GM19351 (cell line): ENCODE measurements at regions not wholly inside any gene's neighbourhood (a gene's known extent, or its start where the extent isn't known, plus 50 kb on each side); places are given as distances from the start of the nearest gene placed in this dataset.

Experiments used
- ATAC-seq: cut with Tn5 transposase; IDR thresholded peaks from one replicate; pipeline ENCODE4 v1.9.1; 2021; ENCODE audit warnings: mild to moderate bottlenecking, moderate library complexity; ENCODE audit not compliant: unreplicated experiment

GRCh38 chr2:59012234-59012633 lies 771.1 kb upstream of the FANCL start:
- no peak for ATAC-seq

DNA sequence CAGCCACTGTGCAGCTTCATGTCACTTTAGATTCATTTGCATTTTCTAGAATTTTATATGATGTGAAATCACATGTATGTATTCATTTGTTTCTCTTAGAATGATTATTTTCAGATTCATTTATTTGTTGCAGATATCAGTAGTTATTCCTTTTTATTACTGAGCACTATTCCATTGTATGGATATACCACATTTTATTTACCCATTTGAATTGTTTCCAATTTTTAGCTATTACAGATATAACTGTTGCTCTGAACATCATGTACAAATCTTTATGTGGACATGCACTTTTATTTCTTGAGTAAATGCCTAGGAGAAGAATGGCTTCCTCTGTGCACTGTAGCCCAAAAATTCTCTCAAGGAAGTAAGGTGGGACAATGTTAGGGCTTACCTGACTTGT lies 767.8 kb upstream of the FANCL start:
- no peak for ATAC-seq

DNA sequence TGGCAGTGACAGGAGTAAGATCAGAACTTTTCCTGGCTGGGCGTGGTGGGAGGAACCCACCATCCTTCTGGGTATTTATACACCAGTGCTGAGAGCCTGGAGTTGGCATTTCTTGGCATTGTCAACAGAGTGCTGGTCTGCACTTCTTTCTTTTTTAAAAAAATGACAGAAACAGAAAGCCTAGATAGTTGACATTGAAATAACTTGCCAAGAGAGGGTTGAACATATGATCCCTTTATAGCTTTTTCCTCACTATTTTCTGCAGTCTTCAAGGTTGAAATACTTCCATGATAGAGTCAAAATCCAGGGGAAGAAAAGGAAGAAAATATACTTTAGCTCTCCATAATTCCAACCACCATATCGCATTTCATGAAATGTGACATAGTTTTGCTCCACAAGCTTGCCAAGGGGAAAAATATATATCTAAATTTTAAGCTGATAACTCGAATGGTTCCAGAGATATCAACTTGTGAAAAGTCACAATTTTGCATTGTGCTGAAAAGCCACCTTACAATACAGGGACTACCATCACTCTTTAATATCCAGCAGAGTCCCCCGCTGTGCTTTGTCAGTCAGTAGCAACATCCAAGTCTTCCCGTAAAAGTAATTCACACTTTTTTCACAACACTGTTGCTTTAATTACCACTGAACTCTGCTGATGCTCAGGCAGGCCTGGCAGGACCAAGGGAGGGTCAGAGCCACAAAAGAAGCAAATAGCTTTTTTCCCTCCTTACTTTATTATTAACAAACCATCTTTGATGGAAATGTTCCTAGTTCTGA lies 764.9 kb upstream of the FANCL start:
- no peak for ATAC-seq

DNA sequence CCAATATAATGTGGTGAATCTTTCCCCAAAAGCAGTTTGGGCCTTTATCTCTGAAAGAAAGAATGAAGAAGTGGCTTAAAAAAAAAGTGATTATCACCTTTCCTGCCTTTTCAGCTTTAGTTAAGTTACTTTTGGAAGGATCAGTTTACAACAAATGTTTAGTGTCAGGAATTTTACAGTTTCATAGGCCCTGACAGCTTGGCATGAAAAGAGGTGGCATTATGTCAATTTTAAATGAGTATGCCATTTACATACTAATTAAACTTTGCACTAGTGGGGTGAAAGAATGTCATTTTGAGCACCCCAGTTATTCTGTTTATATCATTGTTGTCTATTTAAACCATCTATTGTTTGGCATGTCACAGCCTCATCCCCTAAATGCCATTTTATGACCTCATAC lies 763.5 kb upstream of the FANCL start:
- no peak for ATAC-seq

GRCh38 chr2:59000796-59001195 lies 759.7 kb upstream of the FANCL start:
- ATAC-seq: no peak

- no peak for ATAC-seq
Measured at GRCh38 chr2:58992062-58992706, 751.1 kb upstream of the FANCL start.

DNA sequence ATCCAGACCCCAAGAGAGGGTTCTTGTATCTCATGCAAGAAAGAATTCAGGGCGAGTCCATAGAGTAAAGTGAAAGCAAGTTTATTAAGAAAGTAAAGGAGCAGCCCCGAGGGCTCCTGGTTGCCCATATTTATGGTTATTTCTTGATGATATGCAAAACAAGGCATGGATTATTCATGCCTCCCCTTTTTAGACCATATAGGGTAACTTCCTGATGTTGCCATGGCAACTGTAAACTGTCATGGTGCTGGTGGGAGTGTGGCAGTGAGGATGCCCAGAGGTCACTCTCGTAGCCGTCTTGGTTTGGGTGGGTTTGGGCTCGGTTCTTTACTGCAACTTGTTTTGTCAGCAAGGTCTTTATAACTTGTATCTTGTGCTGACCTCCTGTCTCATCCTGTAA lies 750.2 kb upstream of the FANCL start:
- no peak for ATAC-seq

DNA sequence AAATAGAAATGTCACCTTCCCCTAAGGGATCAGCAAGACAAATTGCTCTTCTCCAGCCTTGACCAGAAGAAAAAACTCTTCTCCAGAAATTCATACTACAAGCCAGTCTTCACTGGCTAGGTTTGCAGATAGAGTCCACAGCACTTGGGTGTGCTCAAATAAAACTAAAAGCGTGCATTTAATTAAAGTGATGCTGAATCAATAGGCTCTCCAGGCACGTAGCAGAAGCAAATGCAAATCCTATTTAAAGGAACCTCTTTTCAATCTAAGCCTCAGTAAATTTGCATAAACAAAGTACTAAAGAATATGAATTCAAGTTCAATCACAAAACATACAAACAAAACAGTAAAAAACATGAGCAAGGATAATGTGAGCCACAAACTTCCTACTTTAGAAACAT lies 744.4 kb upstream of the FANCL start:
- ATAC-seq: no peak

DNA sequence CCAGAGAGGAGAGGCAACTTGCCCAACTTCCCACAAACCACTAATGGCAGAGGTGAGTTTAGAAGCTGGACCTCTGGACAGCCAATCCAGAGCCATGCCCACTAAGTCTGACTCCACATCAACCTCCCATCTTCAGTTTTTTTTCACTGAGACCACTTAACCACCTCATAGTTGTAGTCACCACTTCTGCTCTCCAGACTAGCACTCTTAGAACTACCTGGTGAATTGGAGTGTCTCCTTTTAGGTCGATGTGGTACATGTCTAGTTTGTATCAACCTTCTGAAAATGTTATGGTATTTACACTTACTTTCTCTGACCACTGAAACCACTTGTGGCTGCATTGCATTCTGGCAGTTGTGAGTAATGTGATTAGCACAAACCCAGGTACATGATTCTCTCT lies 743.6 kb upstream of the FANCL start:
- no peak for ATAC-seq

DNA sequence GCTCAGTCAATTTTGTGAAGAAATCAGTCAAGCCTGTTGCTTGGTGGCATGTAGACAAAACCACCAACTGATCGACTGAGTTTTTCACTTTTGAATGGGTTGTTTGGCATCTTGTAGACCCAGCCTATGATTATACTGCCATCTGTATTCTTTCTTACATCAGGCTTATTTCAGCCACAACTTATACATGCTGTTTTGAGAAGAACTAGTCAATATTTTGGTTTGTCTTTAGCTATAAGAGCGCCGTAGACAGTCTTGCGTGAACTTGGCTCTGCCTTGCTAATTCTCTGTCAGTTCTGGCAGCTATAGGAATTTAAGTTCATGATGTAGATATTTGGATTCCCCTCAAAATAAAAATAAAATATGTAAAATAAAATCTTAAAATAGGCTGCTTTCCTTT lies 742.0 kb upstream of the FANCL start:
- ATAC-seq: no peak

GRCh38 chr2:58981237-58981636 lies 740.1 kb upstream of the FANCL start:
- ATAC-seq: no peak

- no peak for ATAC-seq
Measured at GRCh38 chr2:58976375-58977071, 735.4 kb upstream of the FANCL start.

- no peak for ATAC-seq
Measured at GRCh38 chr2:58974881-58975280, 733.8 kb upstream of the FANCL start.

GRCh38 chr2:58974426-58974825 lies 733.3 kb upstream of the FANCL start:
- no peak for ATAC-seq

GRCh38 chr2:58973811-58974281 lies 732.7 kb upstream of the FANCL start:
- no peak for ATAC-seq

DNA sequence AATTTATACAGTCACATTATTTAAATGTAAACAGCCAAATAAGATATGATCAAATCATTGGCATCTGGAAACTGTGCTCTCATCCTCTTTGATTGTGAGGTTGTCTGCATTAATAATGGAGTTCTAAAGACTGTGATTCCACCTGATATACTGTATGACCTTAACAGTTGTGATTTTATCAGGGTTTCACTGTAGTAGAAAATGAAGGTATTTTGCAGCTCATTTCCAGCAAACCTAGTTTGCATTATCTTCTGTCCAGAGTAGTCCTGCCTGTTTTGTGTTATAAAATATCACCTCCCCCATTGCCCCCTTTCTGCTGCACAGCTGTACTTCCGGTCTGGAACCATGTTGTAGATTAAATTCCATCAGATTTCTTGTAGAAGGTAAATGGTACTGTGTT lies 731.6 kb upstream of the FANCL start:
- no peak for ATAC-seq

DNA sequence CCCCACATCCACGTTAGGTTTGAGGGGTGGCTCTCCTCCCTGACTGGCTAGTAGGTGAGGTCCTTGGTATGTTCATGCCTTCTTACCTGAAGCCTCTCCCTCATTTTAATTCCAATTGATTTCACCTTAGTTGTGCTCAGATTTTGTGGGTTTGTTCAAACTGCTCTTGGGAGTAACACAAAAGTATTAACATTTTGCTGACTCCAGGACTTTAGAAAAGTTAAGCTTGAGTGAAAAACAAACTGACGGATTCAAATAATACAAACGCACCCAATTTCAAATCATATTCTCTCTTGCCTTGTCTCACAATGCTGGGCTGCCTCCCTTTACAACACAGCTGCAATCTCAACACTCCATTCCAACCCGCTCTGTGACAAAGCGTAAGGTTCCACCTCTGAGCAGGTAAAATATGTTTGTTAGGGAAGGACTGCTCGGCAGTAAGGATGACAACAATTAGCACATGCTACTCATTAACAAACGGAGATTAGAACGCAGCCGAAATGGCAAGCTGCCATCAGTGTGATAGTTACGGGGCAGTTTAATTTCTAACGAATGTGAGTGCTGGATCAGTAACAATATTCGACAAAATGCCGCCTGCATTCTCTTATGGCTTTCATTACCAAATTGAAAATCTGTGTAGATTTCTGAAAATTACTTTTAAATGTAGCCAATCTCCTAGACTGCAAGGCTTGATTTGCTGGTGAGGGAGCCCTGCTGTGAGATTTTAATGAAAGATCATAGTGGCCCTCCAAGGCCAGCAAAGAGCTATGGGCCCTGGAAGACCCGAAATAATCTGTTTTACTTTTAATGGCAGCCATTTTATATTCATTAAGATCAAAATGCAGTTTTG lies 730.6 kb upstream of the FANCL start:
- ATAC-seq: no peak

GRCh38 chr2:58970365-58970764 lies 729.2 kb upstream of the FANCL start:
- ATAC-seq: no peak

DNA sequence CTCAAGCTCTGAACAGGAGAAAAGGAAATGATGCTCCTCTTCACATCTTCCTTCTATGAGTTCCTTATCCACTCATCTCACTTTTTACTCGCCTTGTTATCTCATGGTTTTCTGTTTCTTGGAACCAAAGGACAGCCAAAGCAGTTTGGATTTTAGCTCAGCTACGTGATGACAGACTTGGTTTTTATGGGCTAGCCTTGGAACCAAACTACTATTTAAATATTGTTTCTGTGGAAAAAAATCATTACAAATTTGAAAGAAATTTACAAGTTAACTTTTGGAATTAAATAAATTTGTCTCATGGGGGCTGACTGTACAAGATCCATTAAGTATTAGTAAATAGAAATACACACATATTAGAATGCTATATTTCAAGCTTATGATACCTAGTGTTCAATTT lies 727.8 kb upstream of the FANCL start:
- ATAC-seq: no peak

DNA sequence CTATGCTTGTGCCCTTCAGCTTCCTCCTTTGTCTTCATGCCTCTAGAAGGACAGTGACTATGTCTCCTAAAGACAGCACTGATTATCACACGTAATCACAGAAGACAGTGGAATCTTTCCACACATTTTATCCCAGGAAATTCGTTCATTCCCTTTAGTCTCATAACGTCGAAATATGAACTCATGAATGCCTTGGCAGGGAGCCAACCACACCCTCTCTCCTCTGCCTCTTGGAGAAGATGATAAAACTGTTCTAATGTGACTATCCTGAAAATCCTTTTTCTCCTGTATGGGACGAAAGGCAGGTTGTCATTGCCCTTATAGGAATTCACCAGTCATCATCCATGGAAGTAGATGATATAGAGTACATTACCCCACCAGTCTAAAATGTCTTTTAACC lies 726.6 kb upstream of the FANCL start:
- ATAC-seq: no peak

DNA sequence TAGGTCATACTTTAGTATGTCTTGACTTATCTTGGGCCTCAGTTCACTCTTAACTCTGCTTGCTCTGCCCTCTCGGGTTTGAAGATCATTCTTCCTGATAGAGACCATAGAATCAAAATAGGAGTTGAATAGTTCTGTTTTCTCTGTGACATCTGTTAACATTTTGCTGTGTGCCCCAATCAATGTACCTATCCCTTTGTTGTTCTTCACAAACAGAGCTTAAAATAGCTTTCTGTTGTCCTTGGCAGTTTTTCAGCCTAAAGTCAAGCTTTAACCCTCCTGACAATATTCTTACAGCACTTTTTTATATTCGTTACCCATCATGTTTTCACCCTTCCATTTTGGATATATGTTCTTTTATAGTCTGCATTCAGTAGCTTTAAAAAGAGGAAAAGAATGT lies 724.5 kb upstream of the FANCL start:
- no peak for ATAC-seq
